ENCODE measurements at regions not wholly inside any gene's neighbourhood (a gene's known extent, or its start where the extent isn't known, plus 50 kb on each side); places are given as distances from the start of the nearest gene placed in this dataset.
"Not testable (repeated sequence)": the region's sequence is repeated elsewhere in the genome, so short reads cannot be mapped to it uniquely, and the experiment has no call there.

DNA sequence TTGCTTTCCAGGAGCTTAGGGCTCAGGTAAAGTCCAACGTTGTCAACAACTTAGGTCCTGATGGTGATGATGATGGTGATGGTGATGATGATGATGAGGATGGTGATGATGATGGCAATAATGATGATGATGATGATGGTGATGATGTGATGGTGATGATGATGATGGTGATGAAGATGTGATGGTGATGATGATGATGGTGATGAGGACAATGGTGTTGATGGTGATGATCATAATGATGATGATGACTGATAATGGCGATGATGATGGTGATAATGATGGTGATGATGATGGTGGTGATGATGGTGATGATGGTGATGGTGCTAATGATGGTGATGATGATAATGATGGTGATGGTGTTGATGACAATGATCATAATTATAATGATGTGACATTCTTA, 750.2 kb downstream of the TBC1D22A start:
- H3K27me3 ChIP-seq (ENCODE audit: control insufficient read depth in 1 of 2, insufficient read depth in 2 of 2, low read length in 2 of 2) = no peaks in the 10 kb centered on the region
- no peaks in the 10 kb centered on the region for H3K9me3 ChIP-seq (ENCODE audit: control insufficient read depth in 1 of 2, low read length in 2 of 2)
- H3K9ac ChIP-seq (ENCODE audit: low read depth in 1 of 2, low read length in 2 of 2) = no peak overlapping the region
- H3K36me3 ChIP-seq (ENCODE audit: control insufficient read depth in 1 of 2, insufficient read depth in 2 of 2, low read length in 2 of 2) = no peaks in the 10 kb centered on the region
- no peak overlapping the region for H3K4me3 ChIP-seq (ENCODE audit: low read depth in 1 of 2, low read length in 2 of 2)
- no peak overlapping the region for H3K27ac ChIP-seq (ENCODE audit: low read depth, low read length)
- no peaks in the 10 kb centered on the region for H3K4me1 ChIP-seq (ENCODE audit: control insufficient read depth in 1 of 2, insufficient read depth in 2 of 2, low read length in 2 of 2)

DNA sequence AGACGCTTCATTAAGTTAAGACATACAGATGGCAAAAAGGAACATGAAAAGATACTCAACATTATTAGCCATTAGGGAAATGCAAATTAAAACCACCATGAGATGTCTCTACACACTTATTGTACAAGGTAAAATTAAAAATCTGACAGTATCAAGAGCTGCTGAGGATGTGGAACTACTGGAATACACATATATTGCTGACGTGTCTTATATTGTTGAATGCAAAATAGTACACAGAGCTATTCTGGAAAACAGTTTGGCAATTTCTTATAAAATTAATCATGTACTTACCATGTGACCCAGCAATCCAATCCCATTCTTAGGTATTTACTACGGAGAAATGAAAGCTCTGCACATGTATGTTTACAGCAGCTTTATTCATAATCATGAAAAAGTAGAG, 742.5 kb downstream of the TBC1D22A start:
- Histone ChIP-seq H3K36me3 (ENCODE audit: control insufficient read depth in 1 of 2, insufficient read depth in 2 of 2, low read length in 2 of 2) (no peaks in the 10 kb centered on the region), H3K27me3 (ENCODE audit: control insufficient read depth in 1 of 2, insufficient read depth in 2 of 2, low read length in 2 of 2) (no peaks in the 10 kb centered on the region), H3K9ac (ENCODE audit: low read depth in 1 of 2, low read length in 2 of 2) (no peak overlapping the region), H3K9me3 (ENCODE audit: control insufficient read depth in 1 of 2, low read length in 2 of 2) (no peaks in the 10 kb centered on the region), H3K4me3 (ENCODE audit: low read depth in 1 of 2, low read length in 2 of 2) (no peak overlapping the region), H3K4me1 (ENCODE audit: control insufficient read depth in 1 of 2, insufficient read depth in 2 of 2, low read length in 2 of 2) (no peaks in the 10 kb centered on the region), H3K27ac (ENCODE audit: low read depth, low read length) (no peak overlapping the region)

- H3K9ac ChIP-seq (ENCODE audit: low read depth in 1 of 2, low read length in 2 of 2) = no peak overlapping the region
- H3K4me3 ChIP-seq (ENCODE audit: low read depth in 1 of 2, low read length in 2 of 2) = no peak overlapping the region
- H3K4me1 ChIP-seq (ENCODE audit: control insufficient read depth in 1 of 2, insufficient read depth in 2 of 2, low read length in 2 of 2) = no peaks in the 10 kb centered on the region
- H3K27me3 ChIP-seq (ENCODE audit: control insufficient read depth in 1 of 2, insufficient read depth in 2 of 2, low read length in 2 of 2) = no peaks in the 10 kb centered on the region
- no peak overlapping the region for H3K27ac ChIP-seq (ENCODE audit: low read depth, low read length)
- peaks cover 4 to 7% of the 10 kb centered on the region in 2 donors for H3K9me3 ChIP-seq (ENCODE audit: control insufficient read depth in 1 of 2, low read length in 2 of 2)
- H3K36me3 ChIP-seq (ENCODE audit: control insufficient read depth in 1 of 2, insufficient read depth in 2 of 2, low read length in 2 of 2) = no peaks in the 10 kb centered on the region
These were observed 736.6 kb downstream of the TBC1D22A start for GRCh38 chr22:47498969-47499495.

GRCh38 chr22:47497666-47498065, 735.2 kb downstream of the TBC1D22A start:
- Histone ChIP-seq H3K27me3 (ENCODE audit: control insufficient read depth in 1 of 2, insufficient read depth in 2 of 2, low read length in 2 of 2) (no peaks in the 10 kb centered on the region), H3K9me3 (ENCODE audit: control insufficient read depth in 1 of 2, low read length in 2 of 2) (peaks cover 4 to 7% of the 10 kb centered on the region in 2 donors), H3K4me1 (ENCODE audit: control insufficient read depth in 1 of 2, insufficient read depth in 2 of 2, low read length in 2 of 2) (no peaks in the 10 kb centered on the region), H3K36me3 (ENCODE audit: control insufficient read depth in 1 of 2, insufficient read depth in 2 of 2, low read length in 2 of 2) (no peaks in the 10 kb centered on the region), H3K27ac (ENCODE audit: low read depth, low read length) (no peak overlapping the region), H3K4me3 (ENCODE audit: low read depth in 1 of 2, low read length in 2 of 2) (no peak overlapping the region), H3K9ac (ENCODE audit: low read depth in 1 of 2, low read length in 2 of 2) (no peak overlapping the region)

- H3K9me3 ChIP-seq (ENCODE audit: control insufficient read depth in 1 of 2, low read length in 2 of 2) = peaks cover 4 to 7% of the 10 kb centered on the region in 2 donors
- H3K9ac ChIP-seq (ENCODE audit: low read depth in 1 of 2, low read length in 2 of 2) = no peak overlapping the region
- H3K36me3 ChIP-seq (ENCODE audit: control insufficient read depth in 1 of 2, insufficient read depth in 2 of 2, low read length in 2 of 2) = no peaks in the 10 kb centered on the region
- H3K27ac ChIP-seq (ENCODE audit: low read depth, low read length) = no peak overlapping the region
- H3K27me3 ChIP-seq (ENCODE audit: control insufficient read depth in 1 of 2, insufficient read depth in 2 of 2, low read length in 2 of 2) = no peaks in the 10 kb centered on the region
- no peak overlapping the region for H3K4me3 ChIP-seq (ENCODE audit: low read depth in 1 of 2, low read length in 2 of 2)
- H3K4me1 ChIP-seq (ENCODE audit: control insufficient read depth in 1 of 2, insufficient read depth in 2 of 2, low read length in 2 of 2) = no peaks in the 10 kb centered on the region
These were observed 732.7 kb downstream of the TBC1D22A start for GRCh38 chr22:47495110-47495509.

DNA sequence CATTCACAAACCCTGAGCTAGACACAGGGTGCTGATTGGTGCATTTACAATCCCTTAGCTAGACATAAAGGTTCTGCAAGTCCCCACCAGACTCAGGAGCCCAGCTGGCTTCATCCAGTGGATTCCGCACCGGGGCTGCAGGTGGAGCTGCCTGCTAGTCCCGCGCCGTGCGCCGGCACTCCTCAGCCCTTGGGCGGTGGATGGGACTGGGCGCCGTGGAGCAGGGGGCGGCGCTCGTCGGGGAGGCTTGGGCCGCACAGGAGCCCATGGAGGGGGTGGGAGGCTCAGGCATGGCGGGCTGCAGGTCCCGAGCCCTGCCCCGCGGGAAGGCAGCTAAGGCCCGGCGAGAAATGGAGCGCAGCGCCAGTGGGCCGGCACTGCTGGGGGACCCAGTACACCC, 725.7 kb downstream of the TBC1D22A start:
- H3K4me3 ChIP-seq (ENCODE audit: low read depth in 1 of 2, low read length in 2 of 2); H3K27ac ChIP-seq (ENCODE audit: low read depth, low read length); H3K9ac ChIP-seq (ENCODE audit: low read depth in 1 of 2, low read length in 2 of 2); H3K27me3 ChIP-seq (ENCODE audit: control insufficient read depth in 1 of 2, insufficient read depth in 2 of 2, low read length in 2 of 2); H3K36me3 ChIP-seq (ENCODE audit: control insufficient read depth in 1 of 2, insufficient read depth in 2 of 2, low read length in 2 of 2); H3K4me1 ChIP-seq (ENCODE audit: control insufficient read depth in 1 of 2, insufficient read depth in 2 of 2, low read length in 2 of 2); H3K9me3 ChIP-seq (ENCODE audit: control insufficient read depth in 1 of 2, low read length in 2 of 2): not testable (repeated sequence)

GRCh38 chr22:47486569-47487312, 724.3 kb downstream of the TBC1D22A start:
- Histone ChIP-seq H3K27me3 (ENCODE audit: control insufficient read depth in 1 of 2, insufficient read depth in 2 of 2, low read length in 2 of 2) (no peaks in the 10 kb centered on the region), H3K27ac (ENCODE audit: low read depth, low read length) (no peak overlapping the region), H3K4me1 (ENCODE audit: control insufficient read depth in 1 of 2, insufficient read depth in 2 of 2, low read length in 2 of 2) (no peaks in the 10 kb centered on the region), H3K36me3 (ENCODE audit: control insufficient read depth in 1 of 2, insufficient read depth in 2 of 2, low read length in 2 of 2) (no peaks in the 10 kb centered on the region), H3K9me3 (ENCODE audit: control insufficient read depth in 1 of 2, low read length in 2 of 2) (no peaks in the 10 kb centered on the region), H3K4me3 (ENCODE audit: low read depth in 1 of 2, low read length in 2 of 2) (no peak overlapping the region), H3K9ac (ENCODE audit: low read depth in 1 of 2, low read length in 2 of 2) (no peak overlapping the region)

GRCh38 chr22:47484960-47485569, 722.6 kb downstream of the TBC1D22A start:
- Histone ChIP-seq H3K4me3 (ENCODE audit: low read depth in 1 of 2, low read length in 2 of 2) (no peak overlapping the region), H3K36me3 (ENCODE audit: control insufficient read depth in 1 of 2, insufficient read depth in 2 of 2, low read length in 2 of 2) (no peaks in the 10 kb centered on the region), H3K9me3 (ENCODE audit: control insufficient read depth in 1 of 2, low read length in 2 of 2) (no peaks in the 10 kb centered on the region), H3K9ac (ENCODE audit: low read depth in 1 of 2, low read length in 2 of 2) (no peak overlapping the region), H3K27ac (ENCODE audit: low read depth, low read length) (no peak overlapping the region), H3K4me1 (ENCODE audit: control insufficient read depth in 1 of 2, insufficient read depth in 2 of 2, low read length in 2 of 2) (no peaks in the 10 kb centered on the region), H3K27me3 (ENCODE audit: control insufficient read depth in 1 of 2, insufficient read depth in 2 of 2, low read length in 2 of 2) (no peaks in the 10 kb centered on the region)

- no peaks in the 10 kb centered on the region for H3K36me3 ChIP-seq (ENCODE audit: control insufficient read depth in 1 of 2, insufficient read depth in 2 of 2, low read length in 2 of 2)
- no peak overlapping the region for H3K4me3 ChIP-seq (ENCODE audit: low read depth in 1 of 2, low read length in 2 of 2)
- no peaks in the 10 kb centered on the region for H3K9me3 ChIP-seq (ENCODE audit: control insufficient read depth in 1 of 2, low read length in 2 of 2)
- no peak overlapping the region for H3K9ac ChIP-seq (ENCODE audit: low read depth in 1 of 2, low read length in 2 of 2)
- H3K4me1 ChIP-seq (ENCODE audit: control insufficient read depth in 1 of 2, insufficient read depth in 2 of 2, low read length in 2 of 2) = no peaks in the 10 kb centered on the region
- H3K27me3 ChIP-seq (ENCODE audit: control insufficient read depth in 1 of 2, insufficient read depth in 2 of 2, low read length in 2 of 2) = no peaks in the 10 kb centered on the region
- no peak overlapping the region for H3K27ac ChIP-seq (ENCODE audit: low read depth, low read length)
These were observed 713.8 kb downstream of the TBC1D22A start for GRCh38 chr22:47476231-47476630.

- H3K9ac ChIP-seq (ENCODE audit: low read depth in 1 of 2, low read length in 2 of 2) = no peak overlapping the region
- H3K36me3 ChIP-seq (ENCODE audit: control insufficient read depth in 1 of 2, insufficient read depth in 2 of 2, low read length in 2 of 2) = no peaks in the 10 kb centered on the region
- H3K4me3 ChIP-seq (ENCODE audit: low read depth in 1 of 2, low read length in 2 of 2) = peak overlapping the region in 1 of 2 donors; percentile 48
- H3K9me3 ChIP-seq (ENCODE audit: control insufficient read depth in 1 of 2, low read length in 2 of 2) = no peaks in the 10 kb centered on the region
- no peaks in the 10 kb centered on the region for H3K27me3 ChIP-seq (ENCODE audit: control insufficient read depth in 1 of 2, insufficient read depth in 2 of 2, low read length in 2 of 2)
- H3K4me1 ChIP-seq (ENCODE audit: control insufficient read depth in 1 of 2, insufficient read depth in 2 of 2, low read length in 2 of 2) = no peaks in the 10 kb centered on the region
- no peak overlapping the region for H3K27ac ChIP-seq (ENCODE audit: low read depth, low read length)
These were observed 712.4 kb downstream of the TBC1D22A start for GRCh38 chr22:47474895-47475294.

Measured in duodenal mucosa (tissue), 2 donors.